ENCODE measurements at regions not wholly inside any gene's neighbourhood (a gene's known extent, or its start where the extent isn't known, plus 50 kb on each side); places are given as distances from the start of the nearest gene placed in this dataset.

GRCh38 chr4:72924814-72925213 is 144.7 kb downstream of the COX18 start:
- Mint-ChIP-seq H3K27ac (no peak overlapping the region), H3K4me3 (no peak overlapping the region), H3K4me1 (no peaks in the 10 kb centered on the region), H3K9me3 (peaks cover 14% of the 10 kb centered on the region), H3K36me3 (no peaks in the 10 kb centered on the region), H3K27me3 (ENCODE audit: low read depth) (no peaks in the 10 kb centered on the region)
- TF ChIP-seq ZNF532 (CRISPR knock-in tag; IDR thresholded peaks at IDR 0.05; ENCODE audit: borderline replicate concordance) (no peak), E2F1 (CRISPR knock-in tag; IDR thresholded peaks at IDR 0.05) (no peak), STAT6 (CRISPR knock-in tag; conservative IDR thresholded peaks at IDR 0.05; ENCODE audit: low read depth) (no peak), PREB (CRISPR knock-in tag; IDR thresholded peaks at IDR 0.05; ENCODE audit: borderline replicate concordance) (no peak), FOXP4 (CRISPR knock-in tag; IDR thresholded peaks at IDR 0.05) (no peak), SMAD3 (CRISPR knock-in tag; IDR thresholded peaks at IDR 0.05; ENCODE audit: borderline replicate concordance) (no peak), MYBL2 (CRISPR knock-in tag; IDR thresholded peaks at IDR 0.05) (no peak), ZNF512 (CRISPR knock-in tag; IDR thresholded peaks at IDR 0.05; ENCODE audit: borderline replicate concordance) (no peak), ZSCAN18 (CRISPR knock-in tag; IDR thresholded peaks at IDR 0.05) (no peak), GRHL2 (CRISPR knock-in tag; IDR thresholded peaks at IDR 0.05; ENCODE audit: insufficient replicate concordance, severe bottlenecking) (no peak), PRRX2 (CRISPR knock-in tag; IDR thresholded peaks at IDR 0.05) (no peak), ZBTB21 (CRISPR knock-in tag; IDR thresholded peaks at IDR 0.05; ENCODE audit: borderline replicate concordance) (no peak)
- DNase-seq (ENCODE audit: low spot score) = no peak
- ATAC-seq = no peak
- ChIA-PET POLR2A (no interaction called here), CTCF (interaction anchor here (1.1 kb wide), 1 partner anchor 15 kb away, joined by 3 read pairs; no protein-coding TSS in a partner anchor)

All from WTC11 (cell line).